IMR-90 (cell line): ENCODE measurements at regions not wholly inside any gene's neighbourhood (a gene's known extent, or its start where the extent isn't known, plus 50 kb on each side); places are given as distances from the start of the nearest gene placed in this dataset.

Source experiments
- ATAC-seq: fragments of 200-7000 bp; cut with Tn5 transposase; 2 replicates; pipeline ENCODE4 v1.9.1; 2020; ENCODE audit warnings: low read depth, mild to moderate bottlenecking, moderate library complexity
- BruUV-seq: library from RNA; stranded (reverse); fragments of 400-500 nt; replicated peaks from 2 replicates; lab custom pipeline; 2021; lab: Mats Ljungman, UMichigan
- CTCF ChIA-PET: fragments of 300-600 bp; formaldehyde crosslinking; extraction: SDS; loops from one replicate; lab custom pipeline; 2021; ENCODE audit warnings: antibody characterized with exemption; lab: Yijun Ruan, JAX
- POLR2A ChIA-PET: fragments of 300-600 bp; sonication (Branson Sonifier 250); formaldehyde crosslinking; loops from one replicate; lab custom pipeline; 2022; ENCODE audit warnings: antibody characterized with exemption; ENCODE audit not compliant: unreplicated experiment; lab: Charles Lee
- DNase-seq: peaks from one replicate; pipeline ENCODE4 v3.0.0; 2013
- H2AFZ ChIP-seq: replicated peaks from 2 replicates; pipeline ENCODE3; 2013; ENCODE audit warnings: low read length, mild to moderate bottlenecking; ENCODE audit not compliant: poor library complexity
- H2AK5ac ChIP-seq: 2 replicates; pipeline ENCODE4 v1.6.1; 2013; ENCODE audit warnings: low read depth, low read length, inconsistent platforms
- H2AK9ac ChIP-seq: replicated peaks from 2 replicates; pipeline ENCODE3; 2013; ENCODE audit warnings: mild to moderate bottlenecking, low read depth, low read length, moderate library complexity; ENCODE audit not compliant: poor library complexity
- H2BK120ac ChIP-seq: 2 replicates; pipeline ENCODE4 v1.6.1; 2013; ENCODE audit warnings: low read depth, low read length, inconsistent platforms
- H2BK15ac ChIP-seq: 3 replicates; pipeline ENCODE4 v1.6.1; 2013; ENCODE audit warnings: low read depth, low read length, inconsistent platforms
- H2BK20ac ChIP-seq: 2 replicates; pipeline ENCODE4 v1.6.1; 2013; ENCODE audit warnings: low read depth, mild to moderate bottlenecking, inconsistent platforms, low read length, moderate library complexity
- H2BK5ac ChIP-seq: 2 replicates; pipeline ENCODE4 v1.6.1; 2013; ENCODE audit warnings: mild to moderate bottlenecking, low read depth, low read length, inconsistent platforms; ENCODE audit not compliant: poor library complexity, severe bottlenecking
- H3K14ac ChIP-seq: replicated peaks from 2 replicates; pipeline ENCODE4 v1.6.1; 2013; ENCODE audit warnings: low read depth, low read length, inconsistent platforms
- H3K18ac ChIP-seq: 2 replicates; pipeline ENCODE4 v1.6.1; 2013; ENCODE audit warnings: low read depth, low read length, control low read depth
- H3K23ac ChIP-seq: 2 replicates; pipeline ENCODE4 v1.6.1; 2013; ENCODE audit warnings: low read depth, low read length, inconsistent platforms
- H3K27ac ChIP-seq: 2 replicates; pipeline ENCODE4 v1.5.1; 2013; ENCODE audit warnings: mild to moderate bottlenecking, control low read depth, low read length; ENCODE audit not compliant: insufficient read depth
- H3K27me3 ChIP-seq: 2 replicates; pipeline ENCODE4 v1.6.1; 2013; ENCODE audit warnings: low read length; ENCODE audit not compliant: control insufficient read depth, insufficient read depth
- H3K36me3 ChIP-seq: 2 replicates; pipeline ENCODE4 v1.6.1; 2013; ENCODE audit warnings: low read length, mixed read lengths; ENCODE audit not compliant: control insufficient read depth, insufficient read depth
- H3K4ac ChIP-seq: 2 replicates; pipeline ENCODE4 v1.6.1; 2013; ENCODE audit warnings: low read depth, low read length, inconsistent platforms
- H3K4me1 ChIP-seq: 2 replicates; pipeline ENCODE4 v1.6.1; 2013; ENCODE audit warnings: low read length, mixed read lengths; ENCODE audit not compliant: control insufficient read depth, insufficient read depth
- H3K4me2 ChIP-seq: 2 replicates; pipeline ENCODE4 v1.6.1; 2013; ENCODE audit warnings: low read depth, mild to moderate bottlenecking, control low read depth, low read length, moderate library complexity
- H3K4me3 ChIP-seq: 2 replicates; pipeline ENCODE4 v1.5.1; 2013; ENCODE audit warnings: low read depth, mild to moderate bottlenecking, control low read depth, low read length, moderate library complexity; ENCODE audit not compliant: insufficient read depth
- H3K56ac ChIP-seq: 2 replicates; pipeline ENCODE4 v1.6.1; 2013; ENCODE audit warnings: low read length, inconsistent platforms; ENCODE audit not compliant: insufficient read depth; ENCODE audit errors: extremely low read depth
- H3K79me1 ChIP-seq, 2 experiments: 2 replicates each; pipeline ENCODE4 v1.6.1; 2013; ENCODE audit warnings: low read length in 2 of 2, inconsistent platforms in 1 of 2, low read depth in 1 of 2
- H3K9ac ChIP-seq: 2 replicates; pipeline ENCODE4 v1.6.1; 2013; ENCODE audit warnings: low read depth, low read length, control low read depth
- H3K9me1 ChIP-seq: 2 replicates; pipeline ENCODE4 v1.6.1; 2013; ENCODE audit warnings: low read length, inconsistent platforms; ENCODE audit not compliant: insufficient read depth
- H3K9me3 ChIP-seq: 2 replicates; pipeline ENCODE4 v1.6.1; 2013; ENCODE audit warnings: low read length; ENCODE audit not compliant: control insufficient read depth, insufficient read depth
- H4K20me1 ChIP-seq: 2 replicates; pipeline ENCODE4 v1.6.1; 2013; ENCODE audit warnings: low read length, inconsistent platforms; ENCODE audit not compliant: insufficient read depth
- H4K5ac ChIP-seq: 2 replicates; pipeline ENCODE4 v1.6.1; 2013; ENCODE audit warnings: mild to moderate bottlenecking, low read depth, low read length, control low read depth
- H4K8ac ChIP-seq, 2 experiments: 2 replicates each; pipeline ENCODE4 v1.6.1; 2013; ENCODE audit warnings: low read depth in 2 of 2, low read length in 2 of 2, control low read depth in 1 of 2, inconsistent platforms in 1 of 2
- H4K91ac ChIP-seq: 2 replicates; pipeline ENCODE4 v1.6.1; 2013; ENCODE audit warnings: low read depth, low read length, inconsistent platforms; ENCODE audit not compliant: insufficient read depth
- BHLHE40 ChIP-seq: fragments of 150-350 bp; IDR thresholded peaks from 2 replicates; pipeline ENCODE4 v1.6.1; 2016; ENCODE audit warnings: mild to moderate bottlenecking, low read depth, low read length
- CEBPB ChIP-seq: IDR thresholded peaks from 2 replicates; pipeline ENCODE4 v1.6.1; 2012; ENCODE audit warnings: low read depth, low read length, improper control_type of control experiment
- CHD1 ChIP-seq: IDR thresholded peaks from 2 replicates; pipeline ENCODE4 v1.6.1; 2012; ENCODE audit warnings: low read depth, low read length, improper control_type of control experiment
- CTCF ChIP-seq: conservative IDR thresholded peaks from 2 replicates; pipeline ENCODE4 v1.5.1; 2012; ENCODE audit warnings: mild to moderate bottlenecking, low read depth, low read length, improper control_type of control experiment
- FOS ChIP-seq: fragments of 150-350 bp; IDR thresholded peaks from 2 replicates; pipeline ENCODE4 v1.6.1; 2016; ENCODE audit warnings: low read depth, low read length
- MAFK ChIP-seq: IDR thresholded peaks from 2 replicates; pipeline ENCODE4 v1.6.1; 2012; ENCODE audit warnings: low read depth, low read length, improper control_type of control experiment
- MAZ ChIP-seq: IDR thresholded peaks from 2 replicates; pipeline ENCODE4 v1.6.1; 2012; ENCODE audit warnings: low read depth, mild to moderate bottlenecking, low read length, improper control_type of control experiment, moderate library complexity, borderline replicate concordance
- MXI1 ChIP-seq: IDR thresholded peaks from 2 replicates; pipeline ENCODE4 v1.6.1; 2012; ENCODE audit warnings: low read depth, mild to moderate bottlenecking, low read length, moderate library complexity, borderline replicate concordance
- NFE2L2 ChIP-seq: fragments of 150-350 bp; IDR thresholded peaks from 2 replicates; pipeline ENCODE4 v1.6.1; 2016; ENCODE audit warnings: low read depth, mild to moderate bottlenecking, low read length
- POLR2A ChIP-seq: IDR thresholded peaks from 2 replicates; pipeline ENCODE4 v1.6.1; 2012; ENCODE audit warnings: mild to moderate bottlenecking, low read depth, low read length
- RAD21 ChIP-seq: IDR thresholded peaks from 2 replicates; pipeline ENCODE4 v1.6.1; 2012; ENCODE audit warnings: low read length, improper control_type of control experiment
- RCOR1 ChIP-seq: IDR thresholded peaks from 2 replicates; pipeline ENCODE4 v1.6.1; 2012; ENCODE audit warnings: mild to moderate bottlenecking, low read length, improper control_type of control experiment; ENCODE audit not compliant: insufficient replicate concordance
- RFX5 ChIP-seq: IDR thresholded peaks from 2 replicates; pipeline ENCODE4 v1.8.0; 2012; ENCODE audit warnings: low read depth, mild to moderate bottlenecking, low read length, moderate library complexity
- SMC3 ChIP-seq: fragments of 150-350 bp; IDR thresholded peaks from 2 replicates; pipeline ENCODE4 v1.6.1; 2016; ENCODE audit warnings: low read depth, mild to moderate bottlenecking, antibody characterized with exemption, low read length, moderate library complexity
- USF2 ChIP-seq: fragments of 150-350 bp; IDR thresholded peaks from 2 replicates; pipeline ENCODE4 v1.6.1; 2017; ENCODE audit warnings: mild to moderate bottlenecking, antibody characterized with exemption, low read length, low read depth
- WGBS, 2 experiments: methylation state at CpG; one replicate each; pipeline versions ENCODE4 v1.1.5 to v1.1.7; 2013; ENCODE audit warnings: missing lambda C conversion rate in 2 of 2; ENCODE audit not compliant: insufficient read length in 1 of 2; ENCODE audit errors: extremely low coverage in 2 of 2; 5-methylcytosine and 5-hydroxymethylcytosine counted together
- dilution Hi-C: fragments of 300-500 bp; cut with HindIII; formaldehyde crosslinking; loops from one replicate; pipeline ENCODE4 v1.14.3; 2018; ENCODE audit warnings: low sequenced_read_pairs; ENCODE audit not compliant: unreplicated experiment
- in situ Hi-C: fragments of 300-500 bp; cut with MboI; formaldehyde crosslinking; loops from 3 replicates; pipeline ENCODE4 v1.14.3; 2019; ENCODE audit warnings: low sequenced_read_pairs, inconsistent platforms, mixed read lengths
- intact Hi-C: fragments of 100-400 bp; cut with micrococcal nuclease; formaldehyde crosslinking; loops from 2 replicates; pipeline ENCODE4 v1.10.0; 2022
- TF ChIP-seq, protein P1 (sequence below): fragments of 150-350 bp; IDR thresholded peaks from 2 replicates; pipeline ENCODE4 v1.6.1; 2016; ENCODE audit warnings: low read depth, mild to moderate bottlenecking, low read length, moderate library complexity, borderline replicate concordance

DNA sequence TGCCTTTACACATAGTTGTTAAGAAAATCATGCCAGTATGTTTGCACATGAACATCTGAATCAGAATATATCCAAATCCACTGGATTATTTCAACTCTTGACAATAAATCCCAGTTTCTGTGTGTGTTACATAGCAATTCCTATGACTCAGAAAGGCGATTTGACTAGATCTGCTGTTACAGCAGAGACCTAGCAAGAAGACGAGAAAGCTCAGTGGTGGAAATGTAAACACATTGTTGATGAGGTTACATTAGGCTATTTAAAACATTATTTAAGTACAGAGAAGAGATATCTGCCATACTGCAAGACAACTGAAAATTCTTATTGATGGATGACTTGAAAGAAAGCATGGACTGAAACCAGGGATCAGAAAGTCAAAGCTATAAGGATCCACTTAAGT is 73.0 kb upstream of the SMIM21 start:
- peaks cover 2% of the 10 kb centered on the region; the same call in 1 of the 2 replicates for H3K9me1 ChIP-seq
- H3K4me1 ChIP-seq = peaks cover 14% of the 10 kb centered on the region
- H2BK15ac ChIP-seq = no peak overlapping the region
- no CpG with 5 or more reads among the region's 2 CpGs for WGBS, 2 experiments
- peak overlapping the region; percentile 12 for H2BK5ac ChIP-seq
- H3K23ac ChIP-seq = no peak overlapping the region
- no peaks in the 10 kb centered on the region for H3K9me3 ChIP-seq
- in situ Hi-C loops = no loop called here
- H3K9ac ChIP-seq = no peak overlapping the region
- BruUV-seq = no TSS peak
- H3K14ac ChIP-seq = 0 out of 2 replicates have a peak overlapping the region, but pooled peaks have one; percentile 2
- H3K27me3 ChIP-seq = no peaks in the 10 kb centered on the region
- H3K36me3 ChIP-seq = no peaks in the 10 kb centered on the region
- no peak overlapping the region for H4K8ac ChIP-seq
- H3K56ac ChIP-seq = no peak overlapping the region
- intact Hi-C loops = loop anchor here (5.0 kb wide), 1 partner anchor 82 kb away; no protein-coding TSS in a partner anchor
- H3K27ac ChIP-seq = no peak overlapping the region
- dilution Hi-C loops = no loop called here
- CTCF ChIA-PET = no interaction called here
- H4K91ac ChIP-seq = no peak overlapping the region
- no peak overlapping the region for H2AK5ac ChIP-seq
- POLR2A ChIA-PET = no interaction called here
- DNase-seq = peak; percentile 86
- no peak overlapping the region for H4K5ac ChIP-seq
- no peak overlapping the region for H3K4ac ChIP-seq
- no peaks in the 10 kb centered on the region for H3K79me1 ChIP-seq
- H2BK20ac ChIP-seq = no peak overlapping the region
- no peak overlapping the region for H2AFZ ChIP-seq
- H3K18ac ChIP-seq = no peak overlapping the region
- no peak overlapping the region for H3K4me3 ChIP-seq
- 0 out of 2 replicates have a peak overlapping the region, but pooled peaks have one; percentile 26 for H3K4me2 ChIP-seq
- H4K20me1 ChIP-seq = no peaks in the 10 kb centered on the region
- 0 out of 2 replicates have a peak overlapping the region, but pooled peaks have one; percentile 6 for H2BK120ac ChIP-seq
- peak; percentile 79 for ATAC-seq
- peak; percentile 52 for TF ChIP-seq CEBPB
- TF ChIP-seq MAFK = peak; percentile 36; the same call in 1 of the 2 replicates
- peak; percentile 58; the same call in 1 of the 2 replicates for TF ChIP-seq FOS
- no peak for TF ChIP-seq USF2
- no peak for TF ChIP-seq SMC3
- TF ChIP-seq POLR2A = no peak
- no peak for TF ChIP-seq RCOR1
- no peak for TF ChIP-seq CTCF
- TF ChIP-seq RAD21 = no peak
- TF ChIP-seq MAZ = no peak
- TF ChIP-seq BHLHE40 = no peak
- TF ChIP-seq, protein P1, sequence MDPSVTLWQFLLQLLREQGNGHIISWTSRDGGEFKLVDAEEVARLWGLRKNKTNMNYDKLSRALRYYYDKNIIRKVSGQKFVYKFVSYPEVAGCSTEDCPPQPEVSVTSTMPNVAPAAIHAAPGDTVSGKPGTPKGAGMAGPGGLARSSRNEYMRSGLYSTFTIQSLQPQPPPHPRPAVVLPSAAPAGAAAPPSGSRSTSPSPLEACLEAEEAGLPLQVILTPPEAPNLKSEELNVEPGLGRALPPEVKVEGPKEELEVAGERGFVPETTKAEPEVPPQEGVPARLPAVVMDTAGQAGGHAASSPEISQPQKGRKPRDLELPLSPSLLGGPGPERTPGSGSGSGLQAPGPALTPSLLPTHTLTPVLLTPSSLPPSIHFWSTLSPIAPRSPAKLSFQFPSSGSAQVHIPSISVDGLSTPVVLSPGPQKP = no peak
- TF ChIP-seq NFE2L2 = no peak
- peak; percentile 59; the same call in 1 of the 2 replicates for TF ChIP-seq RFX5
- no peak for TF ChIP-seq MXI1
- no peak for TF ChIP-seq CHD1
- no peak overlapping the region for H2AK9ac ChIP-seq
